H9 (cell line): ENCODE measurements at regions not wholly inside any gene's neighbourhood (a gene's known extent, or its start where the extent isn't known, plus 50 kb on each side); places are given as distances from the start of the nearest gene placed in this dataset.

Experiments used
- DNase-seq: peaks from one replicate; pipeline ENCODE4 v3.0.0-alpha.2; 2017
- H2AFZ ChIP-seq: one replicate; pipeline ENCODE4 v1.6.1; 2013; ENCODE audit warnings: mild to moderate bottlenecking, low read length, control low read depth, moderate library complexity
- H2AK5ac ChIP-seq: 2 replicates; pipeline ENCODE4 v1.6.1; 2013; ENCODE audit warnings: low read length, control low read depth, mixed read lengths; ENCODE audit not compliant: insufficient read length
- H2BK120ac ChIP-seq: one replicate; pipeline ENCODE4 v1.6.1; 2013; ENCODE audit warnings: low read depth, mild to moderate bottlenecking, low read length, control low read depth, inconsistent platforms; ENCODE audit not compliant: poor library complexity, severe bottlenecking
- H2BK12ac ChIP-seq: 2 replicates; pipeline ENCODE4 v1.6.1; 2013; ENCODE audit warnings: low read length, control low read depth, mixed read lengths, low read depth; ENCODE audit not compliant: insufficient read length
- H2BK15ac ChIP-seq: 2 replicates; pipeline ENCODE4 v1.6.1; 2013; ENCODE audit warnings: low read depth, low read length, control low read depth
- H2BK20ac ChIP-seq: one replicate; pipeline ENCODE4 v1.6.1; 2013; ENCODE audit warnings: low read depth, mild to moderate bottlenecking, low read length, control low read depth, inconsistent platforms; ENCODE audit not compliant: poor library complexity, severe bottlenecking
- H2BK5ac ChIP-seq: 2 replicates; pipeline ENCODE4 v1.6.1; 2013; ENCODE audit warnings: low read length, control low read depth, mixed read lengths; ENCODE audit not compliant: insufficient read length
- H3K14ac ChIP-seq: 2 replicates; pipeline ENCODE4 v1.6.1; 2013; ENCODE audit warnings: low read length, control low read depth; ENCODE audit not compliant: insufficient read depth
- H3K18ac ChIP-seq: 2 replicates; pipeline ENCODE4 v1.6.1; 2013; ENCODE audit warnings: low read depth, mild to moderate bottlenecking, mixed read lengths, low read length, control low read depth; ENCODE audit not compliant: insufficient read length
- H3K23ac ChIP-seq: 2 replicates; pipeline ENCODE4 v1.6.1; 2013; ENCODE audit warnings: low read length, control low read depth, mixed read lengths, low read depth; ENCODE audit not compliant: insufficient read length
- H3K23me2 ChIP-seq: 2 replicates; pipeline ENCODE4 v1.6.1; 2013; ENCODE audit warnings: low read depth, mild to moderate bottlenecking, mixed read lengths, low read length, control low read depth; ENCODE audit not compliant: insufficient read length, poor library complexity, severe bottlenecking
- H3K27ac ChIP-seq: 2 replicates; pipeline ENCODE4 v1.5.1; 2013; ENCODE audit warnings: low read length, control low read depth, mixed read lengths, low read depth; ENCODE audit not compliant: insufficient read length
- H3K27me3 ChIP-seq: 2 replicates; pipeline ENCODE4 v1.6.1; 2013; ENCODE audit warnings: low read length, control low read depth, inconsistent platforms; ENCODE audit not compliant: insufficient read depth
- H3K4ac ChIP-seq: 2 replicates; pipeline ENCODE4 v1.6.1; 2013; ENCODE audit warnings: low read depth, mild to moderate bottlenecking, control low read depth, inconsistent platforms, low read length, moderate library complexity
- H3K4me1 ChIP-seq: 2 replicates; pipeline ENCODE4 v1.6.1; 2013; ENCODE audit warnings: low read length, control low read depth, inconsistent platforms; ENCODE audit not compliant: insufficient read depth
- H3K4me2 ChIP-seq: 2 replicates; pipeline ENCODE4 v1.6.1; 2013; ENCODE audit warnings: low read length, control low read depth, mixed read lengths; ENCODE audit not compliant: insufficient read length, insufficient read depth
- H3K56ac ChIP-seq: 2 replicates; pipeline ENCODE4 v1.6.1; 2013; ENCODE audit warnings: low read depth, mild to moderate bottlenecking, mixed read lengths, low read length, control low read depth; ENCODE audit not compliant: insufficient read length
- H3K79me1 ChIP-seq: 2 replicates; pipeline ENCODE4 v1.6.1; 2013; ENCODE audit warnings: low read depth, mild to moderate bottlenecking, moderate library complexity, low read length, control low read depth, inconsistent platforms; ENCODE audit not compliant: insufficient read depth, poor library complexity, severe bottlenecking
- H3K79me2 ChIP-seq: 2 replicates; pipeline ENCODE4 v1.6.1; 2013; ENCODE audit warnings: low read length, control low read depth, inconsistent platforms; ENCODE audit not compliant: insufficient read depth
- H3K9ac ChIP-seq: 2 replicates; pipeline ENCODE4 v1.6.1; 2013; ENCODE audit warnings: low read length, control low read depth, mixed read lengths; ENCODE audit not compliant: insufficient read length; ENCODE audit errors: extremely low read depth
- H3K9me3 ChIP-seq: one replicate; pipeline ENCODE4 v1.6.1; 2013; ENCODE audit warnings: low read depth, low read length, inconsistent platforms; ENCODE audit not compliant: control insufficient read depth
- H3T11ph ChIP-seq: one replicate; pipeline ENCODE4 v1.6.1; 2013; ENCODE audit warnings: mild to moderate bottlenecking, low read length, control low read depth, inconsistent platforms
- H4K20me1 ChIP-seq: one replicate; pipeline ENCODE4 v1.6.1; 2013; ENCODE audit not compliant: control insufficient read depth, insufficient read length, insufficient read depth
- H4K5ac ChIP-seq: 2 replicates; pipeline ENCODE4 v1.6.1; 2013; ENCODE audit warnings: low read depth, mild to moderate bottlenecking, mixed read lengths, low read length, control low read depth; ENCODE audit not compliant: insufficient read length
- H4K8ac ChIP-seq: replicated peaks from 2 replicates; pipeline ENCODE4 v1.6.1; 2013; ENCODE audit warnings: low read length, control low read depth, mixed read lengths, low read depth; ENCODE audit not compliant: insufficient read length
- H4K91ac ChIP-seq: 2 replicates; pipeline ENCODE4 v1.6.1; 2013; ENCODE audit warnings: low read depth, mild to moderate bottlenecking, moderate library complexity, mixed read lengths, low read length, control low read depth; ENCODE audit not compliant: insufficient read length
- H3K27ac Mint-ChIP-seq, 3 experiments: 2 replicates in 2 of 3; 3 replicates in 1 of 3; pipeline ENCODE4 v1.8.0; 2020 to 2021; ENCODE audit warnings: mixed read lengths in 3 of 3, mild to moderate bottlenecking in 1 of 3, moderate library complexity in 1 of 3
- H3K27me3 Mint-ChIP-seq: 2 replicates; pipeline ENCODE4 v1.8.0; 2021; ENCODE audit warnings: low read depth, mild to moderate bottlenecking, moderate library complexity, mixed read lengths
- H3K36me3 Mint-ChIP-seq, 3 experiments: 2 replicates in 2 of 3; 3 replicates in 1 of 3; pipeline ENCODE4 v1.8.0; 2020 to 2021; ENCODE audit warnings: low read depth in 3 of 3, mixed read lengths in 3 of 3; ENCODE audit not compliant: insufficient read depth in 1 of 3
- H3K4me1 Mint-ChIP-seq, 2 experiments: 2 replicates each; pipeline ENCODE4 v1.8.0; 2020; ENCODE audit warnings: mixed read lengths in 2 of 2
- H3K4me3 Mint-ChIP-seq, 2 experiments: 2 replicates in 1 of 2; 3 replicates in 1 of 2; pipeline ENCODE4 v1.8.0; 2020 to 2021; ENCODE audit warnings: mild to moderate bottlenecking in 2 of 2, mixed read lengths in 2 of 2, moderate library complexity in 1 of 2
- H3K9me3 Mint-ChIP-seq, 2 experiments: 2 replicates in 1 of 2; 3 replicates in 1 of 2; pipeline ENCODE4 v1.8.0; 2020; ENCODE audit warnings: mild to moderate bottlenecking in 2 of 2, mixed read lengths in 2 of 2, moderate library complexity in 1 of 2
- CTCF ChIP-seq: fragments of 200-600 bp; sonication (generic); conservative IDR thresholded peaks from 3 replicates; pipeline ENCODE4 v1.8.0; 2021; ENCODE audit warnings: antibody characterized with exemption, mild to moderate bottlenecking
- WGBS: extraction: QIAGEN DNeasy Blood & Tissue Kit; methylation state at CpG from one replicate; pipeline ENCODE4 v1.1.7; 2013; ENCODE audit warnings: missing lambda C conversion rate, low lambda C conversion rate, mixed read lengths; ENCODE audit not compliant: insufficient read length; ENCODE audit errors: extremely low coverage; 5-methylcytosine and 5-hydroxymethylcytosine counted together

GRCh38 chr12:78455991-78456390, 408.6 kb upstream of the SYT1 start:
- H3K79me2 ChIP-seq: no peaks in the 10 kb centered on the region
- H3K79me1 ChIP-seq: no peaks in the 10 kb centered on the region
- H3K18ac ChIP-seq: no peak overlapping the region
- H4K20me1 ChIP-seq: no peaks in the 10 kb centered on the region
- no CpG with 5 or more reads among the region's 1 CpG for WGBS
- H2BK20ac ChIP-seq: no peak overlapping the region
- H3K23ac ChIP-seq: no peak overlapping the region
- H2BK5ac ChIP-seq: no peak overlapping the region
- no peak overlapping the region for H2BK12ac ChIP-seq
- Mint-ChIP-seq H3K4me3 (no peak overlapping the region), H3K36me3 (peaks cover 0 to 2% (median 0%) of the 10 kb centered on the region in 3 experiments; a peak in 1 of 7 replicates), H3K27me3 (no peaks in the 10 kb centered on the region), H3K27ac (no peak overlapping the region), H3K9me3 (0 out of 5 replicates have a peak, but pooled peaks cover 0 to 2% of the 10 kb centered on the region in 2 experiments), H3K4me1 (peaks cover 17 to 22% of the 10 kb centered on the region in 2 experiments)
- H2BK120ac ChIP-seq: no peak overlapping the region
- no peak overlapping the region for H3K27ac ChIP-seq
- H3K23me2 ChIP-seq: no peaks in the 10 kb centered on the region
- no peak overlapping the region for H3K14ac ChIP-seq
- no peak overlapping the region for H4K91ac ChIP-seq
- peaks cover 4% of the 10 kb centered on the region; the same call in 1 of the 2 replicates for H3K4me1 ChIP-seq
- H3K27me3 ChIP-seq: no peaks in the 10 kb centered on the region
- no peak overlapping the region for H3K9ac ChIP-seq
- no peak for DNase-seq
- no peak overlapping the region for H2AK5ac ChIP-seq
- H3K56ac ChIP-seq: no peak overlapping the region
- no peak for TF ChIP-seq CTCF
- no peak overlapping the region for H2AFZ ChIP-seq
- no peak overlapping the region for H3K4me2 ChIP-seq
- H4K8ac ChIP-seq: no peak overlapping the region
- no peak overlapping the region for H3K4ac ChIP-seq
- H4K5ac ChIP-seq: no peak overlapping the region
- no peak overlapping the region for H2BK15ac ChIP-seq
- no peaks in the 10 kb centered on the region for H3K9me3 ChIP-seq
- H3T11ph ChIP-seq: no peak overlapping the region
